HG02943 (cell line): ENCODE measurements at regions not wholly inside any gene's neighbourhood (a gene's known extent, or its start where the extent isn't known, plus 50 kb on each side); places are given as distances from the start of the nearest gene placed in this dataset.

ENCODE experiments used
- ATAC-seq: cut with Tn5 transposase; IDR thresholded peaks from one replicate; pipeline ENCODE4 v1.9.1; 2021; ENCODE audit warnings: mild to moderate bottlenecking, low read depth, moderate library complexity; ENCODE audit not compliant: unreplicated experiment

DNA sequence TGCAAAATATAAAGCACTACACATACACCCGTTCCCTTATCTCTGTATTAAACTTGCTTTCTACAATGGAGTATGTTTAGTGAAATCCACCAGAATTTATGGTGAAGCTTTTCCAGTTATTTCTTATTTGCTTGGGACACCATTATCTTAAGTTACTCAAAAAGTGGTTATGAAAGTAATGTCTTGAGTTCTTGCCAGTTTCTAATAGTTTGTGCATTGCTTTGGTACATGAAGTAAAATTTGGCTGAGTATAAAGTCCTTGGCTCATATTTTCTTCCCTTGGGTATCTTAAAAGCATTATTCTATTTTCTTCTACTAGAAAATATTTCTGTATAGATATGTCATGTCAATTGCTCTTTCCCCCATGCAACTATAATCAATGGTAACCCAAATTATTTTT is 85.2 kb downstream of the POLR1F start:
- no peak for ATAC-seq

DNA sequence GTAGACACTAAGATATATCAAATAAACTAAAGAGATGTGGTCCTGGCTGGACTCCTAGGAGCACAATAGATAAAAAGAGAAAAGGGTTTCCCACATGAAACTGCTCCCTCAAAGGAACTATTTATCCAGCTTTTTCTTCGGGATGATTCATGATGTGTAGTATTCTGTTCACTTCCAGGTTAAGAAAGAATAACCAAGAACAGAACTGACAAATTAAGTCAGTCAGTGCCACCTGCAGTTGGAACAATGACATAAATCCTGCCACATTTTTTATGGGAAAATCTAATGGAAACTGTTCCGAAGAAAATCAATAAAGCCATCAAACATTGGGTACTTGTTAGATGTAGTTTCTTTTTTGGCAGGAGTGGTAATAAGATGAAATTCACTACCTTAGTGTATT is 87.1 kb downstream of the POLR1F start:
- ATAC-seq, result no peak

GRCh38 chr7:19620470-19620869 is 88.4 kb downstream of the POLR1F start:
- ATAC-seq, result no peak

DNA sequence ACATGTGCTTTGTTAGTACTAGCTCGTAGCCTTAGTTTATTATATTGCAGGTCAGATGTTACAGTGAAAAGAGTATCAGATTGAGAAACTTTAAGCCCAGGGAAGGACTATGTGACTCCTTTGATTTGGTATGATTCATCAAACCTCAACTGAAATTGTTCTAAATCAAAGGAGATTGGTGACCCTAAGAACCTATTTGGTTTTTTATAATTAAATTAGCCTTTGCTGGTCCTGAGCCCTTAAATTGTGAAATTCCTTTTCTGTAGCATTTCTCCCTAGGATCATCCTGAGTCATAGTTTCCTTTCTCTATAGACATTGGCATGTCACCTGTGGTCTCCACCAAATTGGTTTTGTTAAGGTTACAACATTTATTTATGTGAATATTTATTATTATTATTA is 89.7 kb downstream of the POLR1F start:
- no peak for ATAC-seq

DNA sequence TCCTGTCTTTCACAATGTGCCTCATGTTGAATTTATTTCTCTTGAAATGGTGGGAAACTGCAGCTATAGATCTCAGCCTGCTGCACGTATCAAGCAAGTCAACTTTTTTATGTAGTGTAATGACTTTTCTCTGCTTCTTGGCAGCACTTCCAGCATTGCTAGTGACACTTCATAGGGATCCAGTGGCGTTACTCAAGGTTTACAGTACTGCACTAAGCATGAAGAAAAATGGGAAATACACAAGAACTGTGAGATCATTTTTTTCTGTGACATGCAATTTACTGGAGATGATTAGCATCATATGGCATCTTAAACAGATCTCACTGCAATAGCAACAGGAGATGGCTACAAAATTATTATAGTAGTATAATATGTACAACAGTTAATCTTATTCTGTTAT is 90.9 kb downstream of the POLR1F start:
- ATAC-seq, result no peak

DNA sequence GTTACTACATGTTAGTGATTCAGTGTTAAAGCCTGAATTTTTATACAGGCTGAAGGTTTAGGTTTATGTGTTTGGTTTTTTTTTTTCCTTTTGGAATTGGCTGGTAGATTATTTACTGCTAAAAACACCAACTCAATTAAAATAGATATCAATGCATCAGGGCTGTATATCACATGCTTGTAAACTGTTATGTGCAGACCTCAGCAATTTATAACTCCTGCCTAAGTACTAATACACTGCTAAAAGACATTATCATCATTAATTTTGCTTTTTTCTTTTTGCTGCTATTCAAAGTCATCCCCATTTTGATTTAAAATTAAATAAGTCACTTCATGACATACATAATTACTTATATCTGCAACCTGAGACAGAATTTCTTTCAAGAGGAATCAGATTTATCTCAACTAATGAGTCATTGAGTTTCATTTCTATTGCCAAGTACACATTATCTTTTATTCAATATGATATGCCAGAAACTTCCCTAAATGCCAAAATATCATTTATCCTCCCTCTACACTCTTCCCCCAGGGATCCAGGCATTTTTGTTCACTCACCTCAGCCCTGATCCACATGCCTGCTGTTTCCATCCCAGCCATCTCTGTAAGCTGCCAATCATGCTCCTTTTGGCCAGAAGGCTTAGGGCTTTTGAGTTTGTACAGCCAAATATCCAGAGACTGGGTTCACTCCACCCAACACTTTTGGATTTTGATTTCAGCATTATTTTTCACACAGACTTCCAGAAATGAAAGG is 98.5 kb downstream of the POLR1F start:
- ATAC-seq, result no peak

DNA sequence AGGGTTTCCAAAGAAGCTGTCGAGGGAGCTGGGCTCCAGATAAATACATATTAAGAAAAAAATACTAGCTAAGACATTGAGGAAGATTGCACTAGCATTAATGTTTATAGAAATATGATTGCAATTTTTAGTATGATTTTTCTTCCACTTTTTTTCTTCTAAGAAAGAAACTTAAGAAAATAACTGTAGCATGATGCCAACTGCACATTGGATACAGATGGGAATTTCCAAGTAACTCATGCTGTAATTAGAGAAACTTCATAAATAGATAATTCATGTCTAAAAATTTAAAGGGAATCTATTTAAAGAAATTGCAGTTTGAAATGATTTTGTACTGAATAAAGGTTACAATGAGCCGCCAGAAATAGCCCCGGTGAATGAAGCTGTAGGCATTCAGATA is 119.4 kb downstream of the POLR1F start:
- no peak for ATAC-seq

DNA sequence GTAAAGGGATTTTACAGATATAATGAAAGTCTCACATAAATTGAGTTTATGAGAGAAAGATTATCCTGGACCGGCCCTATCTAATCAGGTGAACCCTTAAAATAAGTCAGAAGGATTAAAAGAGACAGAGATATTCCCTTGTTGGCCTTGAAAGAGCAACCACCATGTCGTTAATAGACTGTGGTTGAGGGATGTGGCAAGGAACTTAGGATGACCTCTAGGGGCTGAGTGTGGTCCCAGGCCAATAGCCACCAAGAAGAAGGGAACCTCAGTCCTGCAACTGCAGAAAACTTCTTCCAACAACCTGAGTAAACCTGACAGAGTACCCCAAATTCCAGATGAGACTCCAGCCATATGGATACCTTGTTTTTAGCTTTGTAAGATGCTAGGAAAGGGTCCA is 121.5 kb downstream of the POLR1F start:
- peak; percentile 68 for ATAC-seq

DNA sequence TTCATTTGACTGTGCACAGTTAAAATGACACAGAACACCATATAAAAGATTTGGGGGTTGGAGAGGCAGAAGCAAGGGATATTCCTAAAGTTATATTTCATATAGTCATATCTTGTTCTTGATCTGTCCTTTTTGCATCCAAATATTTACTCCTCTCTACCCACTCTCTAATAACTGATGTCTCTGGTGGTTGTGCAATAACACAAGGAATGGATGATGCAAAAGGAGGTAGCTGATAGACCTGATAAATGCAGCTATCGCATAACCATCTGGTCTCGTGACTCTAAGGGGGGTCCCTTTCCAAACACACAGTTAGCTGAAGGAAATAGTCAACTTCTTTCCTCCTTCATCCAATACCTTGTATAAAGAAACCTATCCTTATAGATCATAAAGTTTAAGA is 123.1 kb downstream of the POLR1F start:
- ATAC-seq, result no peak

GRCh38 chr7:19575909-19576557 is 132.8 kb downstream of the POLR1F start:
- no peak for ATAC-seq

DNA sequence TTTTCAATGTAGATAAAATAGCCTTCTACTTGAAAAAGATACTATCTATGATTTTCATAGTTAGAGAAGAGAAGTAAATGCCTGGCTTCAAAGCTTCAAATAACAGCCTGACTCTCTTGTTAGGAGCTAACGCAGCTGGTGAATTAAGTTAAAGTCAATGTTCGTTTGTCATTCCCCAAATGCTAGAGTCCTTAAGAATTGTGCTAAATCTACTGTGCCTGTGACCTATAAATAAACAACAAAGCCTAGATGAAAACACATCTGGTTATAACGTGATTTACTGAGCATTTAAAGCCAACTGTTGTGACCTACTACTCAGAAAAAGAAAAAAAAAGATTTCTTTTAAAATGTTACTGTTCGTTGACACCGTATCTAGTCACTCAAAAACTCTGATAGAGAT is 134.7 kb downstream of the POLR1F start:
- ATAC-seq, result no peak

DNA sequence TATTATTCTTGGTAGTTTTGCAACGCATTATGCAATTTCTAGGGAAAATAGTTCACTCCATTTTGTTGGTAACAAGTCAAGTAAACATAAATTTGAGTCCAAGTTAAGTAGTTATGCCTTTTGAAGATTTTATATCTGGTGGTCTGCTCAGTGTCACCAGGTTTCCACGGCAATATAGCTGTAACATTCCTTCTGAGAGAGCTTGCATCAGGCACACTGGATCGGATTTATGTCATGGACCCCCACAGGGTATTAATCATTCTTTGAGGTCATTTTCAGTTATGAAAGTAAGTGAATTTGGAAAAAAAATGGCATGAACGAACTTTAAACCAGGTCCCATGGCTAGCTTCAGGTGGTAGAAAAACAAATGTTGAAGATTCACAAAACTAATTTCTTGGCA is 136.3 kb downstream of the POLR1F start:
- no peak for ATAC-seq

GRCh38 chr7:19567011-19567410 is 141.8 kb downstream of the POLR1F start:
- ATAC-seq, result no peak

DNA sequence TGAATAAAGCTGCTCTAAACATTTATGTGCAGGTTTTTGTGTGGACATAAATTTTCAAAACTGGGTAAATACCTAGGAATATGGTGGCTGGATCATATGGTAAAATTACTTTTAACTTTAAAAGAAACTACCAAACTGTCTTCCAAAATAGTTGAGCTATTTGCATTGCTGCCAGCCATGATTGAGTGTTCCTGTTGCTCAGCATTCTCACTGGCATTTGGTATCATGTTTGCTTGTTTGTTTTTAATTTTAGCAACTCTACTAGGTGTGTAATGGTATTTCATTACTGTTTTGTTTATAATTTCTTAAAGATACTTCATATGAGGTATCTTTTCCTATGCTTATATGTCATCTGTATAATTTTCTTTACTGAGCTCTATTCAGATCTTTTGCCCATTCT is 143.2 kb downstream of the POLR1F start:
- no peak for ATAC-seq

DNA sequence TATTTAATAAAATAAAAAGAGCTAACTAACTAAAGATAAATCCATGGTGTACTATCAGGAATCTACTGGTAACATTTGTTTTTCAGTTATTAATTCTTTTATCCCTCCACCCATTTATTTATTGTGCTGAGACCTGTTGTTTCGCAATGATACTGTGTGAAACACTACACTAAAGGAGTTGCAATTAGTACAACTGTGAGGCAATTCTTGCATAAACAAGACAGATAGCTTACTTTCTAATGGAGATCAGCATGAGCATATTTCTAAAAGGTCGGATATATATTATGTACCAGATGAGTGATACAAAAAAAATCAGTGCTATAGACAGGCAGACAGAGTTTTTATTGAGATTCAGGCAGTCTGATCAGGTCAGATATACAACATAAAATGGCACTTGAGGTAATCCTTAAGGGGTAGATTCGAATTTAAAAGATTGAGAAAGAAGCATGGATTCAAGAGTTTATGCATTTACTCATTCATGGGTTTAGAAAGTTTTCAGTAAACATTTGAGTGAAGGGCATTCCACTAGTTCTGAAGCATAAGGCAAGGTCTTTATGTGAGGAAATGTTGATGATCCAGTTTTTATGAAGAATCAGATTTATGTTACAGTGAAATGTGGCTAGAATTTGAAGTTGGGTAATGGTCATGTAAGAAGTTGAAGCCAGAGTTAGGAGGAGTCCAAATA is 147.6 kb downstream of the POLR1F start:
- no peak for ATAC-seq

GRCh38 chr7:19560111-19560883 is 148.5 kb downstream of the POLR1F start:
- no peak for ATAC-seq

GRCh38 chr7:19558527-19558926 is 150.3 kb downstream of the POLR1F start:
- ATAC-seq, result no peak

GRCh38 chr7:19557726-19558465 is 150.9 kb downstream of the POLR1F start:
- no peak for ATAC-seq

DNA sequence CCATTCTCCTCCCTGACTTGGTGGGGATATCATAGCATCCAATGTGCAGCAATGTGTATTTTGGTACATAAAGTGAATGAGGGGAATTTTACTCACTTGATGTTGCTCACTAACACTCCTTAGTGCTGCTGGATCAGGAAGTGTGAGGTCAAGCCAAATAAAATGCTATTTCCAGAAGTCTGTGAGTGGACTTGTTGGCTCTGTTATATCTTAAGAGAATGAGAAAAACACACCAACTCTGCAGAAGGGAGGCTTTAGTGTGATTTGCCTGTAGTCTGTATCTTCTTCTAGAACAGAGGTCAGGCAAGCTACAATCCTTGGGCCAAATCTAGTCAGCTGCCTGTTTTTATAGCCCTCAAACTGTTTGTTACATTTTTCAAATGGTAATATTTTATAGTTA is 154.3 kb downstream of the POLR1F start:
- ATAC-seq, result no peak

DNA sequence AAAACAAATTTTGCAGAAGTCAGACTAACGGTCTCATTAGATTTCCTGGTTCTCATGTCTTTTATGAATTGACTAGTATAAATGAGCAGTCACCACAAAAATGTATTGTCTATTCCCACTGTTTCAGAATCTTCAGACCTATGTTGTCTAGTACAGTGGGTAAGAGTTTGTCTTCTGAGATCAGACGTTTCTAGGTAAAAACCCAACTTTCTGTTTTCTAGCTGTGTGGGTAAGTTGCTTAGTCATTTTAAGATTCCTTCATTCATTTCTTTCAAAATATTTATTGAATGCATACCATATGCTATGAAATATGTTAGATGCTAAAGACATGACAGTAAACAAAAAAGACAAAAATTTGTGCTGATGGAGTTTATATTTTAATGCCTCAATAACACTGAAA is 156.3 kb downstream of the POLR1F start:
- no peak for ATAC-seq
